ENCODE measurements at regions not wholly inside any gene's neighbourhood (a gene's known extent, or its start where the extent isn't known, plus 50 kb on each side); places are given as distances from the start of the nearest gene placed in this dataset.

DNA sequence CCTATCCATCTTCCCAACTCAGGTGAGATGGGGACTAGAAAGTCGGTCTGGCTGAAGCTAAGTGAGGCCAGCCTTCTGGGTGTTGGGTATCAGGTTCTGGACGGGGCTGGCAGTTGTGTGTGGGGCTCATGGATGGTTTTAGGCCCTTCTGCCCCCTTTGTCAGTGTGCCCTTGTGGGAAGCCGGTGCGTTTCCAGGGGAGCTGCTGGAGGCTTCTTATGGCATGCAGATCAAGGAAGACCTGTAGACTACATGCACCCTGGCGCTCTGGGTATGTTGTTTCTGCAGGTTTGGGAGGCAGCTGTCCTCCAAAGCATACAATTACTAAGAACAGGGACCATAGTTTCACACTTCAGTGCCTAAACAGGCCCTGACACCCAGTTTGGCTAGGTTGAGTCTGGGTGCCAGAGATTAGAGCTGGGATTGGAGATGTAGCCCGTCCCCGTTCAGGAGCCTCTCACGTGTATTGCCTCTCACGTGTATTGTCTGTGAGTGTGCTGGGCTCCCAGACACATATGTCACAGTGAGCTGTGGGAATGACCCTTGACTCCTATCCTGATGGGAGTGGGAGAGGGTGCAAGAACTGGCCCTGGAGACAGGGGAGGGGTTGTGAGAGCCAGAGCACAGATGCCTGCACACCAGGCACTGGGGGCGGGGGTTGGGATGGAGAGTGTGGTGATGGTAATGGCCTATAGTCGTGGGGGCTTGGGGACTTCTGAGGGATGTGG, 84.4 kb downstream of the SLC25A47 start:
- Histone ChIP-seq H3K36me3 (ENCODE audit: control insufficient read depth, insufficient read depth, low read length) (no peaks in the 10 kb centered on the region), H3K4me1 (replicated peaks in 1 of 2; ENCODE audit: control insufficient read depth in 2 of 2, insufficient read depth in 2 of 2, low read length in 2 of 2) (peaks cover 34 to 52% of the 10 kb centered on the region in 2 experiments), H2AFZ (ENCODE audit: low read depth, low read length) (no peak overlapping the region), H4K20me1 (replicated peaks; ENCODE audit: control insufficient read depth, insufficient read depth, low read length) (peaks cover 5% of the 10 kb centered on the region; the same call in 1 of the 2 replicates), H3K27ac (ENCODE audit: extremely low read depth, low read depth, low read length) (peak overlapping the region; percentile 65; the same call in 1 of the 3 replicates), H3K9ac (ENCODE audit: insufficient read depth in 1 of 2, low read depth in 2 of 2, low read length in 2 of 2) (no peak overlapping the region), H3K4me2 (ENCODE audit: insufficient read depth, low read length) (no peak overlapping the region), H3K79me2 (ENCODE audit: control insufficient read depth, insufficient read depth, low read length) (no peaks in the 10 kb centered on the region), H3K9me3 (replicated peaks; ENCODE audit: control insufficient read depth, insufficient read depth, low read depth, low read length) (no peaks in the 10 kb centered on the region), H3K9me1 (ENCODE audit: control insufficient read depth, insufficient read depth, low read length) (no peaks in the 10 kb centered on the region), H3K4me3 (no peak overlapping the region), H3K27me3 (ENCODE audit: control insufficient read depth in 2 of 2, insufficient read depth in 2 of 2, low read length in 2 of 2) (no peaks in the 10 kb centered on the region)
- in situ Hi-C loops (cut with MboI): no loop called here
- TF ChIP-seq BHLHE40 (IDR thresholded peaks at IDR 0.05; ENCODE audit: low read length) (peak; percentile 77), U2AF1 (optimal IDR thresholded peaks at IDR 0.05; ENCODE audit: low read depth, low read length) (no peak)
- intact Hi-C loops (cut with micrococcal nuclease): no loop called here
- POLR2A ChIA-PET: interaction anchor here (0.6 to 1.7 kb wide), 3 partner anchors 10 to 118 kb away, joined by 3 to 7 read pairs (median 4); no protein-coding TSS in a partner anchor
- BruUV-seq (replicated peaks): no TSS peak
- DNase-seq (ENCODE audit: extremely low read depth in 1 of 4, low spot score in 3 of 4) (no peak), FAIRE-seq (no peak), ATAC-seq (no peak)
- 33% methylated on average over 8 of the region's 11 CpGs for WGBS (ENCODE audit: insufficient coverage, low coverage, missing lambda C conversion rate)
- CTCF ChIA-PET (ENCODE audit: low intra/inter-chr PET ratio): no interaction called here

GRCh38 chr14:100408350-100409002, 85.3 kb downstream of the SLC25A47 start:
- no TSS peak for BruUV-seq (replicated peaks)
- ATAC-seq: peak; percentile 79
- H3K4me2 ChIP-seq (ENCODE audit: insufficient read depth, low read length): no peak overlapping the region
- intact Hi-C loops (cut with micrococcal nuclease) (no loop called here), in situ Hi-C loops (cut with MboI) (no loop called here)
- ChIA-PET POLR2A (interaction anchor here (0.6 to 1.6 kb wide), 5 partner anchors 9 to 192 kb away, joined by 3 to 9 read pairs (median 4); no protein-coding TSS in a partner anchor), CTCF (ENCODE audit: low intra/inter-chr PET ratio) (no interaction called here)
- no peaks in the 10 kb centered on the region for H3K36me3 ChIP-seq (ENCODE audit: control insufficient read depth, insufficient read depth, low read length)
- H4K20me1 ChIP-seq (replicated peaks; ENCODE audit: control insufficient read depth, insufficient read depth, low read length): peaks cover 5% of the 10 kb centered on the region; the same call in 1 of the 2 replicates
- H2AFZ ChIP-seq (ENCODE audit: low read depth, low read length): peak overlapping the region; percentile 41
- peaks cover 34 to 52% of the 10 kb centered on the region in 2 experiments for H3K4me1 ChIP-seq (replicated peaks in 1 of 2; ENCODE audit: control insufficient read depth in 2 of 2, insufficient read depth in 2 of 2, low read length in 2 of 2)
- peak; percentile 56 to 81 (median 67) for DNase-seq (ENCODE audit: extremely low read depth in 1 of 4, low spot score in 3 of 4)
- peak; percentile 95 for FAIRE-seq
- H3K9ac ChIP-seq (ENCODE audit: insufficient read depth in 1 of 2, low read depth in 2 of 2, low read length in 2 of 2): peak overlapping the region in 1 of 2 experiments; percentile 14; a peak in 2 of 4 replicates
- no peaks in the 10 kb centered on the region for H3K79me2 ChIP-seq (ENCODE audit: control insufficient read depth, insufficient read depth, low read length)
- no peaks in the 10 kb centered on the region for H3K9me1 ChIP-seq (ENCODE audit: control insufficient read depth, insufficient read depth, low read length)
- H3K4me3 ChIP-seq: no peak overlapping the region
- H3K27me3 ChIP-seq (ENCODE audit: control insufficient read depth in 2 of 2, insufficient read depth in 2 of 2, low read length in 2 of 2): no peaks in the 10 kb centered on the region
- WGBS (ENCODE audit: insufficient coverage, low coverage, missing lambda C conversion rate): 0% methylated on average over 10 of the region's 10 CpGs
- no peaks in the 10 kb centered on the region for H3K9me3 ChIP-seq (replicated peaks; ENCODE audit: control insufficient read depth, insufficient read depth, low read depth, low read length)
- H3K27ac ChIP-seq (ENCODE audit: extremely low read depth, low read depth, low read length): peak overlapping the region; percentile 65; the same call in 2 of the 3 replicates
- TF ChIP-seq CXXC5 (CRISPR knock-in tag; IDR thresholded peaks at IDR 0.05): peak; percentile 68
- TF ChIP-seq, protein P1, sequence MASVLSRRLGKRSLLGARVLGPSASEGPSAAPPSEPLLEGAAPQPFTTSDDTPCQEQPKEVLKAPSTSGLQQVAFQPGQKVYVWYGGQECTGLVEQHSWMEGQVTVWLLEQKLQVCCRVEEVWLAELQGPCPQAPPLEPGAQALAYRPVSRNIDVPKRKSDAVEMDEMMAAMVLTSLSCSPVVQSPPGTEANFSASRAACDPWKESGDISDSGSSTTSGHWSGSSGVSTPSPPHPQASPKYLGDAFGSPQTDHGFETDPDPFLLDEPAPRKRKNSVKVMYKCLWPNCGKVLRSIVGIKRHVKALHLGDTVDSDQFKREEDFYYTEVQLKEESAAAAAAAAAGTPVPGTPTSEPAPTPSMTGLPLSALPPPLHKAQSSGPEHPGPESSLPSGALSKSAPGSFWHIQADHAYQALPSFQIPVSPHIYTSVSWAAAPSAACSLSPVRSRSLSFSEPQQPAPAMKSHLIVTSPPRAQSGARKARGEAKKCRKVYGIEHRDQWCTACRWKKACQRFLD (CRISPR knock-in tag; IDR thresholded peaks at IDR 0.05): no peak
- TF ChIP-seq ZFX (CRISPR knock-in tag; IDR thresholded peaks at IDR 0.05): peak; percentile 25; the same call in 1 of the 2 replicates
- no peak for TF ChIP-seq POLR2AphosphoS5 (IDR thresholded peaks at IDR 0.05; ENCODE audit: control insufficient read depth, insufficient read depth, low read depth, low read length)
- TF ChIP-seq SMAD3 (CRISPR knock-in tag; conservative IDR thresholded peaks at IDR 0.05): no peak
- TF ChIP-seq ZNF644 (tag; IDR thresholded peaks at IDR 0.05; ENCODE audit: low read depth): 0 out of 2 replicates have a peak, but pooled peaks have one; percentile 33
- TF ChIP-seq ATF3 (IDR thresholded peaks at IDR 0.05): peak; percentile 97
- no peak for TF ChIP-seq ATF3 (CRISPR knock-in tag; conservative IDR thresholded peaks at IDR 0.05)
